Endothelial cell of hepatic sinusoid (primary cell): ENCODE measurements at regions not wholly inside any gene's neighbourhood (a gene's known extent, or its start where the extent isn't known, plus 50 kb on each side); places are given as distances from the start of the nearest gene placed in this dataset.
"Not testable (repeated sequence)": the region's sequence is repeated elsewhere in the genome, so short reads cannot be mapped to it uniquely, and the experiment has no call there.

Source experiments
- in situ Hi-C: cut with HindIII; loops from 2 replicates; pipeline ENCODE4 v1.10.0; 2017; ENCODE audit warnings: low sequenced_read_pairs

- in situ Hi-C loops, result no loop called here
Observed at GRCh38 chr6:1445650-1446330, 56.4 kb downstream of the FOXF2 start.

- in situ Hi-C loops, result no loop called here
Observed at GRCh38 chr6:1449896-1450295, 60.5 kb downstream of the FOXF2 start.

- in situ Hi-C loops, result no loop called here
Observed at GRCh38 chr6:1453024-1453423, 63.6 kb downstream of the FOXF2 start.

GRCh38 chr6:1456816-1457215 lies 67.4 kb downstream of the FOXF2 start:
- in situ Hi-C loops, result not testable (repeated sequence)

DNA sequence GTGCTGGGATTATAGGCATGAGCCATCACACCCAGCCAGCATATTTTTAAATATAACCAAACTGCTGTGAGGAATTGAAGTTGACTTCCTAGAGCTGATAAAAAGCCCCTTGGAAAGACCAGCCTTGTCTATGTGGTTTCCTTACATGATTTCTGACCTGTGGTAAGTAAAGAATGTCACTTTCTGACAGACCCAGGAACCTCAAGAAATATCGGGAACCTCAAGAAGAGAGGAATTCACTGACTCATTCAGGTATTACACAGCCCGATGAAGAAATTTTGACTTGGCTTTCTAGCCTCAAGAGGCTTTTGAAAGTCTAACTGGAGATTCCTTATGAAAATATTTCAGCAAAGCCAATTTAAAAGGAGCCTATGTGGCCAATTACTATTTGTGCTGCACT lies 71.8 kb downstream of the FOXF2 start:
- in situ Hi-C loops, result no loop called here

DNA sequence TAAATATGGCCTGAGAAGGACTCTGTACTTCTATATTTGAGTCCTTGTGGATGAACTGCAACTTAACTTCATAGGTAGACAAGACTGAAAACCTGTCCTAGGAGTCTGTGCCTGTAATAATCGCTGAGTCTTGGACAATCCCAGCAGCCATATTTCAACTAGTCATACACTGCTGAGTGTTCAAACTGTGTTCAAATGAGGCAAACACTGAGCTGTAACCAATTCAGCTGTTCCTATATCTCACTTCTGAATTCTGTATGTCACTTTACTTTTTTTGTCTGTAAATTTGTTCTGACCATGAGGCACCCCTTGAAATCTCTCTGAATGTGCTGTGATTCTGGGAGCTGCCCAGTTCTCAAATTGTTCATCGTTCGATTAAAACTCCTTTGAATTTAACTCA lies 72.4 kb downstream of the FOXF2 start:
- in situ Hi-C loops, result no loop called here

- in situ Hi-C loops, result no loop called here
Observed at GRCh38 chr6:1463275-1463674, 73.9 kb downstream of the FOXF2 start.

GRCh38 chr6:1463751-1464426 lies 74.5 kb downstream of the FOXF2 start:
- in situ Hi-C loops, result no loop called here

GRCh38 chr6:1464781-1465370 lies 75.5 kb downstream of the FOXF2 start:
- in situ Hi-C loops, result loop anchor here (5.0 kb wide), 2 partner anchors 47 to 93 kb away; no protein-coding TSS in a partner anchor

DNA sequence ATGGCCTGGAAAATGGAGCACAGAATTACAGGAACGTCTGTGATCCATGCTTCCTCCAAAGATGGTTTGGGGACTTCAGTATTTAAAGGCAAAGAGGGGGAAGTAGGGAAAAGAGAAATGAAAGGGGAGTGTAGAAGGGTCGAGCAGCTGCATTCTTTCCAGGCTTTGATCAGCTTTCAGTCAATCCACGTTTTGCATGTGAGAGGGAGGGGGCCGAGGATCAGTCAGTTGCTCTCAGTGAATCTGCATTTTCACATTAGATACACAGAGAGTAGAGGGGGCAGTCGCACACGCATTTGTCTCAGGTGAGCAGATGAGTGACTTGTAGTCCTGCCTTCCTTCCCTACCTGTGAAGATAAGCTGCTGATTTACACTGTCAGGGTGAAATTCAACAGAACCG lies 78.8 kb downstream of the FOXF2 start:
- in situ Hi-C loops, result loop anchor here (5.0 kb wide), 2 partner anchors 44 to 96 kb away; no protein-coding TSS in a partner anchor

DNA sequence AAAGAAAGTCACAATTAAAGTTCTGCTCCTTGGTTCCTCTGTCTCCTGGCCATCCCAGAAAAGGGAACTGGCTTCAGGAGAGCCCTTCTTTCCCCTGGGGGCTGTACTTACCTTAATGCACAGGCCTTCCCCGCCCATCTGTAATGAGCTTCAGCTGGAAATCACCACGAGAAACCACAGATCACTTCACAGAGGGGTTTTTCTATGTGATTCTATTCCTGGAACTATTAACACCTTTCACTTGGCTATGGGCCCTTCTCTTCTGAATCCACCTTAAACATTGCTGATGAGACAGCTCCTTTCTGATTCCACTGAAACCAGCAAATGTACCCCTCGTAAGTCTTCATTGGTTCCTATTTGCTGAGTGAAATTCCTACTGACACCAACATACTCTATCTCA lies 80.7 kb downstream of the FOXF2 start:
- in situ Hi-C loops, result no loop called here

GRCh38 chr6:1472643-1473042 lies 83.3 kb downstream of the FOXF2 start:
- in situ Hi-C loops, result no loop called here

- in situ Hi-C loops, result no loop called here
Observed at GRCh38 chr6:1473166-1473565, 83.8 kb downstream of the FOXF2 start.

DNA sequence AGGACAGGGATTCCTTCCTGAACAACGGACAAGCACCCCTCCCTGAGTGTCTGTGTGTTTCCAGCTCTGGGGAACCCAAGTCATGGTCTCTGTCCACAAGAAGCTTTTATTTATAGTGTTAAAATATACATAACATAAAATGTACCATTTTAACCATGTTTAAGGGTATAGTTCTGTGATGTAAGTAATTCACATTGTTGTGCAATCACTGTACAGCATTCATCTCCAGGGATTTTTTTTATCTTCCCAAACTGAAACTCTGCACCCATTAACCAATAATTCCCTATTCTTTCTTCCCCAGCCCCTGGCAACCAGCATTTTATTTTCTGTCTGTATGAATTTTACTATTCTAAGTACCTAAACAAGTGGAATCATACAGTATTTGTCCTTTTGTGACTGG lies 84.2 kb downstream of the FOXF2 start:
- in situ Hi-C loops, result no loop called here

DNA sequence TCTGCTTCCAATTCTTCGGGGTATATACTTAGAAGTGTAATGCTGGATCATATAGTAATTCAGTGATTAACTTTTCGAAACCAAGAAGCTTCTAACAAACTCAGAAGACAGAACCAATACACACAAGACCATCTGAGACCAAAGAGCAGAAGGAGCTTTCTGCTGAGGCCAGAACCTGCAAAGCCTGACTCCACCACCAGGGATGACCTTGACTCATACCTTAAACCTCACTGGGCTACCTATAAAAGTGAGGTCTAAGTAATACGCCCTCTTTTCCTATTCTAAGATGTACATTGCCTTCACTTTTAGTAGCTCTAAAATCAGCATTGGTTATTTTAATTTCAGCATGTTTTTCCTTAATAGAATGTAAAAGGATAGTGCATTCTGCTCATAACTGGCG lies 84.8 kb downstream of the FOXF2 start:
- in situ Hi-C loops, result no loop called here

- in situ Hi-C loops, result no loop called here
Observed at GRCh38 chr6:1475174-1475573, 85.8 kb downstream of the FOXF2 start.

DNA sequence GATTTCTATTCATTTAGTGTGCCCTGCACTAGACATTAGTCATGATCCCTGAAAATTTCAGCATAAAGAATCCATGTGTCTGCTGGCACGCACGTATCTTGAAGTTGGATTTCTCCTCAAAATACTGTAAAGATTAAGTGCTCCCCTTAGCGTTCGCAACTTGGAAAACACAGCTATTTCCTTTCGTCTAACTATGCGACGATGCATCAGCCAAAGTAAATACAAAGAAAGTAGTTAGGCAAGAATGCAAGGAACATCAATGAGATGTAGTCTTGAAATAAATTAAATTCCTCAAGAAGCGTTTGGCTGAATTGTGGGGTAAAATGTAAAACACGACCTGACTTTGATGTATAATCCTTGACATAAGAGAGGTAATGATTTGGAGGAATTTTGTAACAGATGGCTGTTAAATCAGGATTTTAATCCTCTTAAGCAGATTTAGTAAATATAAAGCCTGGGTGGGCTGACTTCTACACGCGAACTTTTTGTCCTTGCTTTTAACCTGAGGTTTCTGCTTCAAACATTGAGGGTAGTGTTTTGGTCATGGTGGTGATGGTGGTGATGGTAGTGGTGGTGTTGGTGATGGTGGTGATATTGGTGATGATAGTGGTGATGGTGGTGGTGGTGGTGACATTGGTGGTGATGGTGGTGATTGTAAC lies 88.2 kb downstream of the FOXF2 start:
- in situ Hi-C loops, result no loop called here

- in situ Hi-C loops, result not testable (repeated sequence)
Observed at GRCh38 chr6:1478163-1478826, 88.9 kb downstream of the FOXF2 start.

GRCh38 chr6:1479095-1479494 lies 89.7 kb downstream of the FOXF2 start:
- in situ Hi-C loops, result no loop called here

- in situ Hi-C loops, result no loop called here
Observed at GRCh38 chr6:1479601-1480221, 90.3 kb downstream of the FOXF2 start.

DNA sequence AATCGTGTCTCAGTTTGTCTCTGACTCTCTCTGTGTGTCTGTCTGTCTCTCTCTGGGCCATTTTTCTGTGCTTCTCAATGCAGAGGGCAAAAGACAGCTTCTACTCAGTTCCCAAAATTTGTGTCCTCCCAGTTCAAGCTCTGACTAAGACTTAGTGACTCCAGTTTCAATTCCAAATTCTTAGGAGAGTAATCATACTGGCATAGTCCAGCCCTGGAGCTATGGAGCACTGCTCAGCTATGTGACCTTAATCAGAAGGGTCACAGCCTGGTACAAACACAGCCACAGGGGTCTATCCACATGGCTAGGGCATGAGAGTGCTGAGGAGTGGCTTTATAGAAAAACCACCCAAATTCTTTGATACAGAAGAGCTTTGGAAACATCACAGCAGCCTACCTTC lies 91.9 kb downstream of the FOXF2 start:
- in situ Hi-C loops, result no loop called here
